ENCODE measurements at regions not wholly inside any gene's neighbourhood (a gene's known extent, or its start where the extent isn't known, plus 50 kb on each side); places are given as distances from the start of the nearest gene placed in this dataset.

DNA sequence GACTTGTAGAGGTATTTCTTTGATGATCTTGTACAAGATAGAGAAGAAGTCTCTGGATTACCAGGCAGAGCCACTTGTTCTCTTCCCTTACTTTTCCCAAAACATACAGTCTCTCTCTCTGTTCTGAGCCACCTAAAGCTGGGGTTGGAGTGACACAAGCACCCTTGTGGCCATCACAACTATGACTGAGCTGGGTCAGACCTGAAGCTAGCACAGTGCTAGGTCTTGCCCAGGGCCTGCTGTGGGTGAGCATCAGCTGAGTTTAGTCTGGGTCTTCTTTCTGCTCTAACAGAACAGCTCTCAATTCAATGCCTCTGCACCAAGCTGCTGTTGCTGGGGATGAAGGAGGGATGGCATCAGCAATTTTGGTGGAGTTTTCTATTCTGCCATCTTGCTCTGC is 110.2 kb downstream of the HTR1B start:
- H3K4me3 ChIP-seq (replicated peaks; ENCODE audit: low read depth, low read length): no peak overlapping the region
- no peak for DNase-seq (ENCODE audit: low read depth)
- TF ChIP-seq, protein P1, sequence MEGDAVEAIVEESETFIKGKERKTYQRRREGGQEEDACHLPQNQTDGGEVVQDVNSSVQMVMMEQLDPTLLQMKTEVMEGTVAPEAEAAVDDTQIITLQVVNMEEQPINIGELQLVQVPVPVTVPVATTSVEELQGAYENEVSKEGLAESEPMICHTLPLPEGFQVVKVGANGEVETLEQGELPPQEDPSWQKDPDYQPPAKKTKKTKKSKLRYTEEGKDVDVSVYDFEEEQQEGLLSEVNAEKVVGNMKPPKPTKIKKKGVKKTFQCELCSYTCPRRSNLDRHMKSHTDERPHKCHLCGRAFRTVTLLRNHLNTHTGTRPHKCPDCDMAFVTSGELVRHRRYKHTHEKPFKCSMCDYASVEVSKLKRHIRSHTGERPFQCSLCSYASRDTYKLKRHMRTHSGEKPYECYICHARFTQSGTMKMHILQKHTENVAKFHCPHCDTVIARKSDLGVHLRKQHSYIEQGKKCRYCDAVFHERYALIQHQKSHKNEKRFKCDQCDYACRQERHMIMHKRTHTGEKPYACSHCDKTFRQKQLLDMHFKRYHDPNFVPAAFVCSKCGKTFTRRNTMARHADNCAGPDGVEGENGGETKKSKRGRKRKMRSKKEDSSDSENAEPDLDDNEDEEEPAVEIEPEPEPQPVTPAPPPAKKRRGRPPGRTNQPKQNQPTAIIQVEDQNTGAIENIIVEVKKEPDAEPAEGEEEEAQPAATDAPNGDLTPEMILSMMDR (IDR thresholded peaks at IDR 0.05; ENCODE audit: low read length, missing control alignments): no peak

DNA sequence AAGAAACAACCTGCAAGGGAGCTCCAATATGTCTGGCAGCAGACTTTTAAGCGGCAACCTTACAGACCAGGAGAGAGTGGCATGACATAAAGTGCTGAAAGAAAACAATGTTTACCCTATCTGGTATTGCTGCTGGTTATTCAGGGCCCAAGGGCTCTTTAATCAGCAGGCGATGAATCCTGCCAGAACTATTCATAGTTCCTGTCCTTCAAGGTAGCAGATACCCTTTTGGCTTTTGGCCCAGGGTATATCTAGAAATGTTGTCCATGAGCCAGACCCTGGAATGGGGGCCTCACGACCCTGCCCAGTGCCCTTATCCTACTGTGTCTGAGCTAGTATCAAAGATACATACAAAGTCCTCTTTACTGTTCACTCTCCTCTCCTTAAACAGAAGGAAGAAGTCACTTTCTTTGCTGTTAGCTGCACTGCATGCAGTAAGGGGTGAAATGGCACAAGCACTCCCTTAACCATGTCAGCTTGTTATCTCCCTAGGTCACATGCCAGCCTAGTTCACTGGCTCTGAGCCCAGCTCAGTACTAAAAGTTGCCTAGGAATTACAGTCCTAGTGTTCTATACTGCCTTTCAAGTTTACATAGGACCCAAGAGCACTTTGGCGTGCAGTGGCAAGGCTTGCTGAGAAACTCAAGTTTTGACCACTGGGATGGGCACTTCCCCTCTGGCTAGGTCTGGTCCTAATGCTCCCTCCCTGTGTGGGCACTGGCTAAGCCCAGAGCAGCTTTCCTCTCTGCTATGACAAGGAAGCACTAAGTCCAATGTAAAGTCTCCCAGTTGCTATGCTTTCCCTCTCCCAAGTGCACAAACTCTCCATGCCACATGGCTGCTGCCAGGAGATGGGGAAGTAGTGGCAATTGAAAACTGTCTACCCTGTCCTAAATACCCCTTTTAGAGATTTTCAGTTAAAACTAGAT is 122.0 kb downstream of the HTR1B start:
- peak; percentile 32 for DNase-seq (ENCODE audit: low read depth)
- TF ChIP-seq, protein P1 (IDR thresholded peaks at IDR 0.05; ENCODE audit: low read length, missing control alignments): no peak
- H3K4me3 ChIP-seq (replicated peaks; ENCODE audit: low read depth, low read length): no peak overlapping the region

DNA sequence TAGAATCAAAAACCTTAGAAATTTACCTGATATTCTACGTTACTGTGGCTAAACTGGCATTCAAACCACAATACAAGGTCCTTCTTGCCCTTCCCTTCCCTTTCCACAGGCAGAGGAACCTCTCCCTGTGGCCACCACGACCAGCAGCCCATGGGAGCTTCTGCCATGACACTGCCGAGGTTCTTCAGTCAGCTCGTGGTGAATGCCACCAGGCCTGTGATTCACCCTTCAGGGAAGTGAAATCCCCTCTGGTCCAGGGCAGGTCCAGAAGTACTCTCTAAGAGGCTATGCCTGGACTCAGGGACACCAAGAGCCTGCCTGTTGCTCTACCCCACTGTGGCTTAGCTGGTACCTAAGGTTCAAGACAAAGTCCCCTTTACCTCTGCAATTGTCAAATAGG is 123.0 kb downstream of the HTR1B start:
- H3K4me3 ChIP-seq (replicated peaks; ENCODE audit: low read depth, low read length): no peak overlapping the region
- no peak for DNase-seq (ENCODE audit: low read depth)
- TF ChIP-seq, protein P1 (IDR thresholded peaks at IDR 0.05; ENCODE audit: low read length, missing control alignments): no peak

DNA sequence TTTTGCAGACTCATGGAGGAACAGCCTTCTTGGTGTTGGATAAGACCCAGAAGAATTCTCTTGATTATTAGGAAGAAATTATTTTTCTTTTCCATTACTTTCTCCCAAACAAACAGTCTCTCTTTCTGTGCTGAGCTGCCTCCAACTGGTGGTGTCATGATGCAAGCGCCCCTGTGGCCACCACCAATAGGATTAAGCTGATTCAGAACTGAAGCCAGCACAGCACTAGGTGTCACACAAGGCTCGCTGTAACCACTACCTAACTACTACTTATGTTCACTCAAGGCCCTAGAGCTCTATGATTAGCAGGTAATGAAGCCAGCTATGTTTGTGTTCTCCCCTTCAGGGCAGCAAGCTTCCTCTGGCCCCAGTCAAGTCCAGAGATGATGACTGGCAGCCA is 123.4 kb downstream of the HTR1B start:
- TF ChIP-seq, protein P1 (IDR thresholded peaks at IDR 0.05; ENCODE audit: low read length, missing control alignments): no peak
- no peak overlapping the region for H3K4me3 ChIP-seq (replicated peaks; ENCODE audit: low read depth, low read length)
- no peak for DNase-seq (ENCODE audit: low read depth)

DNA sequence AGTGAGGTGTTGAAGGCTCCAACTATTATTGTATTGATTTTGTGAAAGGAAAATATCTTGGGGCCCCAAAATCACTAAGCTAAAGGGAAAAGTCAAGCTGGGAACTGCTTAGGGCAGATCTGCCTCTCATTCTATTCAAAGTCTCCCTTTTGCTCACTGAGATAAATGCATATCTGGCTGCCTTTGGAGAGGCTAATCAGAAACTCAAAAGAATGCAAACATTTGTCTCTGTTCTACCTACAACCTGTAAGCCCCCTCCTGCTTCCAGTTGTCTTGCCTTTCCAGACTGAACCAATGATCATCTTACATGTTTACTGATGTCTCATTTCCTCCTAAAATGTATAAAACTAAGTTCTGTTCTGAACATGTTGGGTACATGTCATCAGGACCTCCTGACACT is 125.9 kb downstream of the HTR1B start:
- no peak for DNase-seq (ENCODE audit: low read depth)
- TF ChIP-seq, protein P1 (IDR thresholded peaks at IDR 0.05; ENCODE audit: low read length, missing control alignments): no peak
- no peak overlapping the region for H3K4me3 ChIP-seq (replicated peaks; ENCODE audit: low read depth, low read length)

DNA sequence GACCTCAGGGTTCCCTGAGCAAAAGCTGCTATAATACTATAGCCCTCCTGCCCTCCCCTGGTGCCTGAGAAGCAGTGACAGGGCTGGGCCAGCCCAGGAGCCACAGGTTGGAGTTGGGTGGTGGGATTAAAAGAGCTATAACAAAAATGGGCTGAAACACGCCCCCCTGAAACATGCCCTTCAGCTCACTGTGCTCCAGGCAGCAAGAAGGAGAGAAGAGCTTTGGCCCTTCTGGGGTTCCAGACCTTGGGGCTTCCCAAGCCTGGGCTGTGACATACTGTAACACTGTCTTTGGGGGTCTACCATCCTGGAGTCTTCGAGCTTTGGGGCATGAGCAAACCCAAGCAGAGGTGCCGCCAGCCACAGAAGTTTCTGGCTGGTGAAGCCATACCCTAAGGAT is 129.2 kb downstream of the HTR1B start:
- no peak for DNase-seq (ENCODE audit: low read depth)
- no peak overlapping the region for H3K4me3 ChIP-seq (replicated peaks; ENCODE audit: low read depth, low read length)
- TF ChIP-seq, protein P1 (IDR thresholded peaks at IDR 0.05; ENCODE audit: low read length, missing control alignments): no peak

All from fibroblast of pulmonary artery (primary cell).